ENCODE measurements at regions not wholly inside any gene's neighbourhood (a gene's known extent, or its start where the extent isn't known, plus 50 kb on each side); places are given as distances from the start of the nearest gene placed in this dataset.
"Not testable (repeated sequence)": the region's sequence is repeated elsewhere in the genome, so short reads cannot be mapped to it uniquely, and the experiment has no call there.

GRCh38 chr11:49327766-49328165 is 119.4 kb upstream of the FOLH1 start:
- not testable (repeated sequence) for TF ChIP-seq MAZ (IDR thresholded peaks at IDR 0.05; ENCODE audit: borderline replicate concordance, low read depth, low read length); POLR2A (IDR thresholded peaks at IDR 0.05; ENCODE audit: low read length); CTCF (IDR thresholded peaks at IDR 0.05); CHD2 (IDR thresholded peaks at IDR 0.05; ENCODE audit: low read length, partially characterized antibody); CEBPB (IDR thresholded peaks at IDR 0.05); POLR2AphosphoS2 (conservative IDR thresholded peaks at IDR 0.05; ENCODE audit: low read length); EHF (CRISPR knock-in tag; IDR thresholded peaks at IDR 0.05); RFX5 (IDR thresholded peaks at IDR 0.05)
- TF ChIP-seq, protein P1, sequence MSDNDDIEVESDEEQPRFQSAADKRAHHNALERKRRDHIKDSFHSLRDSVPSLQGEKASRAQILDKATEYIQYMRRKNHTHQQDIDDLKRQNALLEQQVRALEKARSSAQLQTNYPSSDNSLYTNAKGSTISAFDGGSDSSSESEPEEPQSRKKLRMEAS (IDR thresholded peaks at IDR 0.05), result not testable (repeated sequence)
- TF ChIP-seq, protein P2, sequence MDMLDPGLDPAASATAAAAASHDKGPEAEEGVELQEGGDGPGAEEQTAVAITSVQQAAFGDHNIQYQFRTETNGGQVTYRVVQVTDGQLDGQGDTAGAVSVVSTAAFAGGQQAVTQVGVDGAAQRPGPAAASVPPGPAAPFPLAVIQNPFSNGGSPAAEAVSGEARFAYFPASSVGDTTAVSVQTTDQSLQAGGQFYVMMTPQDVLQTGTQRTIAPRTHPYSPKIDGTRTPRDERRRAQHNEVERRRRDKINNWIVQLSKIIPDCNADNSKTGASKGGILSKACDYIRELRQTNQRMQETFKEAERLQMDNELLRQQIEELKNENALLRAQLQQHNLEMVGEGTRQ (IDR thresholded peaks at IDR 0.05), result not testable (repeated sequence)
